Fibroblast of skin of left biceps (primary cell): ENCODE measurements at regions not wholly inside any gene's neighbourhood (a gene's known extent, or its start where the extent isn't known, plus 50 kb on each side); places are given as distances from the start of the nearest gene placed in this dataset.

Source experiments
- DNase-seq, 2 experiments: peaks; one replicate each; pipeline ENCODE4 v3.0.0-alpha.2; 2013; ENCODE audit warnings: low read depth in 2 of 2

GRCh38 chr16:79981814-79982213, 381.3 kb upstream of the MAF start:
- no peak for DNase-seq

GRCh38 chr16:79980650-79981521, 380.3 kb upstream of the MAF start:
- DNase-seq, result no peak

DNA sequence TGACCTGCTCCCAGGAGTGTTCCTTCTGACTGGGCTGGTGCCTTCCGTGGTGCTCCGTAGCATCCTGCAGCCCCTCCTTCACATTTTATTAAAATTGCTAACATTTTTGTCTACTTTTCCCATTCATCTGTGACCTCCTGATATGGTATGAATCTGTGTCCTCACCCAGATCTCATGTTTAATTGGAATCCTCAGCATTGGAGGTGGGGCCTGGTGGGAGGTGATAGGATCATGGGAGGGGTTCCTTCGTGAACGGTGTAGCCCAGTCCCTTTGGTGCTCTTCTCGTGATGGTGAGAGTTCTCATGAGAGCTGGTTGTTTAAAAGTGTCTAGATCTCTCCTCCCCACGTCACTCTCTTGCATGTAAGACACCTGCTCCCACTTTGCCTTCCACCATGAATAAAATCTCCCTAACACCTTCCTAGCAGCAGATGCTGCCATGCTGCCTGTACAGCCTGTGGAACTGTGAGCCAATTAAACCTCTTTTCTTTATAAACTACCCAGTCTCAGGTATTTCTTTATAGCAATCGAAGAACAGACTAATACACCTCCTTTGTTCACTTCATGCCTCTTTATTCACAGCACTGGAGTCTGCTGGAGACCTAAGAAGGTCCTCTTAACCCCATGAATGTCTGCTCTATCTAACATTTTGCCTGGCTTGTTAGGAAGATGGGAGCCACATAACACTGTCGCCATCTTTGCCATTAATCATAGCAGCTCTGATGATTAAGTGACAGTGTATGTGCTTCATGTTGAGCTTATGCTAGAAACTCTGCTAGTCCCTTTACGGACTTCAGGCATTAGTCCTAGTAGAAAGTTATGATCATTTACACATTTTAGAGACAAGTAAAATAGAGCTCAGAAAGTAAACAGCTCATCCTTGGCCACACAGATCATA, 377.7 kb upstream of the MAF start:
- no peak for DNase-seq

GRCh38 chr16:79973320-79973719, 372.8 kb upstream of the MAF start:
- DNase-seq, result no peak

- no peak for DNase-seq
Measured at GRCh38 chr16:79972053-79972704, 371.6 kb upstream of the MAF start.

DNA sequence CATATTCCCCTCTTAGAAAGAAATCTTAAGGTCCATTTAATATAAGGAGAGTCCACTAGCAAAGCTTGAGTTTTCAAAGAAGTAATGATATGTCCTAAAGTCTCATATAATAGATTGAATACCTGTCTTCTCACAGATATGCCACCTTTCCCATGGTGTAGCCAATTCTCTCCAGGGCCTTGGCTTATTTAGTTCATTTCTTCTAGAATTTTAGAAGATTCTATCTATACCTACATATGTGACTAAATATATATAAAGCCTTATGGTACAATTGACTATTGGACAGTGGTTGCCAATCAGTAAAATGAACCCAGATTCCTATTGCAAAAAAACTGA, 370.7 kb upstream of the MAF start:
- no peak for DNase-seq

DNA sequence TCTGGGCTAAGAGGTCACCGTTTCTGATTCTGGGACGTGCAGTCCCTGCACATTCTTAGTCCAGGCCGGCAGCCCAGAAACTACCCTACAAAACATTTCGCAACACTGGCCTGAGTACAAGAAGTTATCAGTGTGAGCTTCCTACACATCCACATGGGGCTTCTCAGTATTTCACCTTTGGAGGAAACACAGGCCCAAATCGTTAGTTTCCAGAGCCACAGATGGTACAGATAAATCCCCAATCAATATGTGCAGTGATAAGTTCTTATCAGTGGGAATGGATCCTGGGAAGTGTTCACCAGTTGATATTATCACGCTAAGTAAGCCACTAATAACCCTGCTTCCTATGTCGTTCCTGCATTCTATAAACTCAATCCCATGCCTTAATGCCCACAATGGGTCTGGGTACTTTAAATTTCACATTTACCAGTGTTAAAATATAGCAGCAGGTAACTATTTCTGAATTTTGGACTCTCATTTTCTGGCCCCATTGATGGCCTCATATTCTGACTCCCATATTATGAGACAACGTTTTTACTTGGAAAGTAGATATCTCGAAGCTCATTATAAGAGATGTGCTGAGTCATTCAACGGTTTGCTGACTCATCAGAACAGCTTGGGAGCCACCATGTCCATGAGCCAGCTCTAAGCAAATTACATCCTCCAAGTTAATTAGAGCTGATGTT, 370.2 kb upstream of the MAF start:
- DNase-seq, result no peak

DNA sequence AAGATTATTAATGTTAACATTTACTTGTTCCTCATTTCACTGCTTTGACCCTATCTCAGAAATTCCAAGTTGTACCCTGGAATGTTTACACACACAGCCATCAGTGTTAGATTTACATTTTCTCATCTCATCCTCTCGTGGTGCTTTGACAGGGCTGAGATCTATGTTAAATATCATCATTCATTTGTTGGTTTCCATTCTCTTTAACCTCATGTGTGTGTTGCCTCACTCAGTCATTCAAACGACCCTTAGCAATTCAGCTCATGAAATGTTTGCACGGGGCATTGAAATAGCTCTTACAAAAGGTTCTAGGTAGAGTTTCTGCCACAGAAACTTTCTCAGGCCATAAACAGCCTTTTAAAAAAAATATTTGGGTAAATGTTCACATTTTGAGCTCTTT, 369.6 kb upstream of the MAF start:
- no peak for DNase-seq

GRCh38 chr16:79969458-79969857, 368.9 kb upstream of the MAF start:
- no peak for DNase-seq

DNA sequence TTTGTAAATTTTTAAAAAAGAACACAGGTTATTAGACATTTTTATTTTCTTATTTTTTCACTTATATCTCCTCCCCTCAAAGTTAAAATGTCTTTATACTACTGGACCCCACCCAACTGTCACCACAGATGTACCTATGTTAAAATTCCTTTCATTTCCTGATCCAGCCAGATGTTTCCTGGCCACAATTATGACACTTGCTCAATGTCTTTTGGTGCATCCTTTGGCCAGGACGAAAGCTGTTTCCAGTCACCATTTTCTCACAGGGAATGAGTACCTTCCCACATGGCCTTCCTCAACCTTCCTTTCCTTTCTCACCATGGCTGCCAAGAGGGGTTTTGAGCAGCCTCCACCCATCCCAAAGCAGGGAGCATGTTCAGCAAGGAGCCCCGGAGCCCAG, 365.7 kb upstream of the MAF start:
- no peak for DNase-seq

- no peak for DNase-seq
Measured at GRCh38 chr16:79965718-79966117, 365.2 kb upstream of the MAF start.

DNA sequence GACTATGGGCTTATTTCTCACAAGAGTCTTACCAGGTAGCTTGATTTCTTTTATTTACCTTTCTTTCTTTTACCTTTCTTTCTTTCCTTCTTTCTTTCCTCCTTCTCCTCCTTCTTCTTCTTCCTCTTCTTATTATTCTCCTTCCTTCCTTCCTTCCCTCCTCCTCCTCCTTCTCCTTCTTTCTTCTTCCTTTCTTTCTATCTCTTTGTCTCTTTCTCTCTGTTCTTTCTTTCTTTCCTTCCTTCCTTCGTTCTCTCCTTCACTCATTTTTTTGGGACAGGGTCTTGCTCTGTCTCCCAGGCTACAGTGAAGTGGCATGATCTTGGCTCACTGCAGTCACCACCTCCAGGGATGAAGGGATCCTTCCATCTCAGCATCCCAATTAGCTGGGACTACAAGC, 363.6 kb upstream of the MAF start:
- DNase-seq, result no peak

GRCh38 chr16:79962962-79963361, 362.4 kb upstream of the MAF start:
- no peak for DNase-seq

- DNase-seq, result no peak
Measured at GRCh38 chr16:79959226-79959625, 358.7 kb upstream of the MAF start.

DNA sequence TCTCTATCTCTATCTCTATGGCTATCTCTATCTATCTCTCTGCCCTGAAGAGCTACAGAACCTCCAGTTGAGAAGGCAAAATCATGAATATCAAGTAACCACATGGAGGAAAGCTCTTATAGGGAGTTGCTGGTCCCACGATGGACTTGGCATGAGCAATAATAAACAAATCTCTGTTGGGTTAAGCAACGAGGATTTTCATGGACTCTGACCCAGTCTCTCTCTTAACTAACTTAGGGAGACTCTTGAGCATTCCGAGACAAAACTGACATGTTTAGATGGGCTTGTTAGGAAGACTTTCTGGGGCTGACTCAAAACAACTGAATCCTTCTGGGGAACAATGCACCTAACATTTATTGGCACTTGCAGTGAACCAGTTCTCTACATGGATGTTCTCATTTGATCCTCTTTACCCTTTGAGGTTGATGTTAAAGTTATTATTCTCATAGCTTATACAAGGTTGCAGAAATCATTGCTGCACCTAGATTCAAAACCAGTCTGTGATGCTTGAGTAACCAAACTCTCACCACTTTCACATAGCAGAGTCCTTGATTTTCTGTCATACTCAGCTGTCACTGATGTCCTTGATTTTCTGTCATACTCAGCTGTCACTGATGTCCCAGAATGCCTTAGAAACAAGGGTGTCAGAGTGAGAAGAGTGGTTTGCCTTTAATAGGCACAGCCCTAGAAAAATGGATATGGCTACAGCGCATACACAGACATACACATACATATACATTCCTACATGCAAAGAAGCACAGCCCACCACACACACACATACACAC, 354.6 kb upstream of the MAF start:
- DNase-seq, result no peak

DNA sequence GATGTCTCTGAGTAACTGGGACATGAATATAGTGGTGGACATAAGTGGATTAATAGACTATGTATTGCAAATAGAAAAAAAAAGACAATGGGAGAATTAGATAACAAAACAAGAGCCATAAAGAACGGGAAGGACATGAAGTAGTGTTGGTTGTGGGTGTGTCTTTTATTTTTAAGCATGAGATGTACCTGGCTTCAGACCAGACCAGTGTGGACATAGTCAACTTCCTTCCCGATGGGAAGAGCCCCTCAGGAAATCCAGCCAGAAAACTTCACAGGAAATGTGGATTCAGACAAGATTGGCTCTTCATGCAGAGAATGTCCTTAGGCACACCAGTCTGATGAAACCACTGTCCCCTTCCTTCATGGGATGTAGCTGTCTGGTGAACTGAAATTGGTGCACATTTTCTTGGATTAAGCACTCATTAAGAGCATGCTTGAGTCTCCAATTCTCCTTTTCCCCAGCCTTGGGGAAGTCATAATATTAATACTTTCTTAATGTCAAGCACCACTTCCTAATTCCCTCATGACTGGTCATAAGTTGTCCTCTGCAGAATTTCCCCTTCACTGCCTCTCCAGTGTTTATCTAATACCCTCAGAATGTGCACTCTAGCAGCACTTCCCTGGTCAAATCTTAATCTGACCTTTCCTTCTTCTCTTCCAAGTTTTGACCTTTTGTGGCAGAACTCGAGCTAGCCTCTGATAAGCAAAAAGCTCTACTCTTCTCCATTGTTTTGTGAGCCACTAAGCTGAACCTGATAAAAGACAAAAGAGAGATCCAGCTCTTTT, 350.6 kb upstream of the MAF start:
- DNase-seq, result no peak

GRCh38 chr16:79949417-79949816, 348.9 kb upstream of the MAF start:
- DNase-seq, result no peak

GRCh38 chr16:79947771-79948170, 347.2 kb upstream of the MAF start:
- DNase-seq, result no peak

DNA sequence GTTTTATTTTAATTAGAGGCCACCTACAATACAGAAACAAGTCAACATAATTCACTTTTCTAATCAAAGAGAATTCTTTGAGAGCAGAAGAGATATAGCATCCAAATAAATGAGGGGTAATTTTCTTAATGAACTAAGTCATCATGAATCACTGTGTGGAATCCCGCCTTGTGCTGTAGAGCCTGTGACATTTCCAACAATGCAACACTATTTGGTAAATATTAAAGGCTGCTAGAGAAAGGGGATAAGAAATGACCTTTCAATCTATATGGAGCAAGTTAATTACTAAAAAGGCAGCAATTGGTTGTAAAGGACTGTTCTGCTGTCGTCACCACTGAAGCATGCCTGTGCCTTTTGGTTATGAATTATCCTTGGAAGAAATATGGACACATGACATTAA, 345.7 kb upstream of the MAF start:
- no peak for DNase-seq

DNA sequence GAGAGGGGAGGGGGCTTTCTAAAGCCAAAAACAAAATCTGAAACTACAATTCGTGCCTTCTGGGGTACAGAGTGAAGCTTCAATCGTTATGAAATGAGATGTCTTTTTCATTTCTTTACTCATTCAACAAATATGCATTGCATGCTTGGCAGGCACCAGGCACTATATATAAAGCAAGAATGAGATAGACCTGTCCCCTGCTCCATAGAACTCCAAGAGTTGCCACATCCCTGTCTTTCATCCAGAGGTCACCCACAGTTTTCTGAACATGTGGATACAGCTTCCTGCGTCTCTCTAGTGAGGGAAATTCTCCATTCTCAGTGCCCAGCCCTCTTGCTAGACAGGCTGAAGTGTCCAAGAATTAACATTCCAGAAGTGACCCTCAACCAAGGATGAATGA, 343.2 kb upstream of the MAF start:
- DNase-seq, result no peak
